A549 (cell line): ENCODE measurements at regions not wholly inside any gene's neighbourhood (a gene's known extent, or its start where the extent isn't known, plus 50 kb on each side); places are given as distances from the start of the nearest gene placed in this dataset.
"Not testable (repeated sequence)": the region's sequence is repeated elsewhere in the genome, so short reads cannot be mapped to it uniquely, and the experiment has no call there.

Experiments used
- ATAC-seq, 2 experiments: fragments of 200-7000 bp in 1 of 2; fragments of >200 bp in 1 of 2; cut with Nextera tagmentation in 1 of 2; cut with Tn5 transposase in 1 of 2; 3 replicates each; pipeline versions ENCODE4 v1.8.0 to v1.9.1; 2018 to 2020; ENCODE audit warnings: mild to moderate bottlenecking in 1 of 2, moderate library complexity in 1 of 2
- CTCF ChIA-PET: fragments of 300-600 bp; sonication (Branson Sonifier 250); formaldehyde crosslinking; extraction: SDS; loops from one replicate; lab custom pipeline; 2021; ENCODE audit warnings: antibody characterized with exemption, inconsistent platforms; lab: Yijun Ruan, JAX
- POLR2A ChIA-PET: fragments of 350-600 bp; formaldehyde crosslinking; extraction: SDS; loops from one replicate; lab custom pipeline; 2021; ENCODE audit warnings: antibody characterized with exemption, inconsistent platforms; lab: Yijun Ruan, JAX
- DNase-seq, 2 experiments: peaks; one replicate each; pipeline versions ENCODE4 v3.0.0 to v3.0.0-alpha.2; 2011 to 2016; ENCODE audit warnings: low read depth in 1 of 2, low spot score in 1 of 2
- FAIRE-seq: peaks from 2 replicates; lab custom pipeline; 2011; peaks lifted over from hg19 to GRCh38; lab: Jason Lieb, UNC
- H3K27ac ChIP-seq, 2 experiments: fragments of >200 bp; sonication (Bioruptor Twin); formaldehyde crosslinking; 3 replicates each; pipeline ENCODE4 v1.5.1; 2016 to 2017
- H3K4me1 ChIP-seq: fragments of >200 bp; sonication (Bioruptor Twin); formaldehyde crosslinking; 3 replicates; pipeline ENCODE4 v1.6.1; 2016
- H3K4me2 ChIP-seq: fragments of >200 bp; sonication (Bioruptor Twin); formaldehyde crosslinking; 3 replicates; pipeline ENCODE4 v1.6.1; 2016
- H3K4me3 ChIP-seq: fragments of >200 bp; sonication (Bioruptor Twin); formaldehyde crosslinking; 3 replicates; pipeline ENCODE4 v1.5.1; 2016
- H3K9me3 ChIP-seq: fragments of >200 bp; sonication (Bioruptor Twin); formaldehyde crosslinking; 3 replicates; pipeline ENCODE4 v1.6.1; 2016
- FOXS1 ChIP-seq: fragments of 250-450 bp; sonication (Bioruptor Pico); IDR thresholded peaks from 2 replicates; pipeline ENCODE4 v1.5.0; 2020; ENCODE audit warnings: mild to moderate bottlenecking, moderate library complexity
- GATA3 ChIP-seq: IDR thresholded peaks from 2 replicates; pipeline ENCODE4 v1.6.1; 2012; ENCODE audit warnings: borderline replicate concordance
- HOXB5 ChIP-seq: fragments of 250-450 bp; sonication (Bioruptor Pico); IDR thresholded peaks from 2 replicates; pipeline ENCODE4 v1.5.0; 2020; ENCODE audit warnings: mild to moderate bottlenecking, moderate library complexity
- KDM5A ChIP-seq: fragments of 200-600 bp; sonication (generic); IDR thresholded peaks from 2 replicates; pipeline ENCODE4 v1.6.1; 2016; ENCODE audit warnings: antibody characterized with exemption, mild to moderate bottlenecking
- MAZ ChIP-seq: fragments of 150-350 bp; IDR thresholded peaks from 2 replicates; pipeline ENCODE4 v1.6.1; 2014; ENCODE audit warnings: antibody characterized with exemption, low read depth, low read length, borderline replicate concordance
- MYC ChIP-seq: IDR thresholded peaks from 2 replicates; pipeline ENCODE4 v1.6.1; 2012; ENCODE audit warnings: mild to moderate bottlenecking, inconsistent platforms, low read length, improper control_type of control experiment, borderline replicate concordance
- POLR2A ChIP-seq: IDR thresholded peaks from 2 replicates; pipeline ENCODE4 v1.6.1; 2012; ENCODE audit warnings: mild to moderate bottlenecking, low read length
- RARB ChIP-seq: fragments of 250-450 bp; sonication (Bioruptor Pico); IDR thresholded peaks from 2 replicates; pipeline ENCODE4 v1.8.0; 2021; ENCODE audit warnings: mild to moderate bottlenecking, moderate library complexity
- ZSCAN20 ChIP-seq: fragments of 250-450 bp; sonication (Bioruptor Pico); IDR thresholded peaks from 2 replicates; pipeline ENCODE4 v1.8.0; 2022; ENCODE audit warnings: mild to moderate bottlenecking, moderate library complexity
- WGBS: methylation state at CpG from one replicate; pipeline ENCODE4 v1.1.6; 2017; ENCODE audit errors: missing lambda C conversion rate; 5-methylcytosine and 5-hydroxymethylcytosine counted together
- TF ChIP-seq, protein P1 (sequence below): fragments of 200-600 bp; sonication (generic); IDR thresholded peaks from 2 replicates; pipeline ENCODE4 v1.6.1; 2016; ENCODE audit warnings: antibody characterized with exemption, mild to moderate bottlenecking, moderate library complexity
- TF ChIP-seq, protein P2 (sequence below): fragments of 150-350 bp; IDR thresholded peaks from 2 replicates; pipeline ENCODE4 v1.6.1; 2014; ENCODE audit warnings: low read depth, mild to moderate bottlenecking, low read length
- TF ChIP-seq, protein P3 (sequence below): fragments of >200 bp; sonication (Bioruptor Twin); formaldehyde crosslinking; IDR thresholded peaks from 3 replicates; pipeline ENCODE4 v1.5.1; 2016
- TF ChIP-seq, protein P4 (sequence below): IDR thresholded peaks from 2 replicates; pipeline ENCODE4 v1.6.1; 2012

DNA sequence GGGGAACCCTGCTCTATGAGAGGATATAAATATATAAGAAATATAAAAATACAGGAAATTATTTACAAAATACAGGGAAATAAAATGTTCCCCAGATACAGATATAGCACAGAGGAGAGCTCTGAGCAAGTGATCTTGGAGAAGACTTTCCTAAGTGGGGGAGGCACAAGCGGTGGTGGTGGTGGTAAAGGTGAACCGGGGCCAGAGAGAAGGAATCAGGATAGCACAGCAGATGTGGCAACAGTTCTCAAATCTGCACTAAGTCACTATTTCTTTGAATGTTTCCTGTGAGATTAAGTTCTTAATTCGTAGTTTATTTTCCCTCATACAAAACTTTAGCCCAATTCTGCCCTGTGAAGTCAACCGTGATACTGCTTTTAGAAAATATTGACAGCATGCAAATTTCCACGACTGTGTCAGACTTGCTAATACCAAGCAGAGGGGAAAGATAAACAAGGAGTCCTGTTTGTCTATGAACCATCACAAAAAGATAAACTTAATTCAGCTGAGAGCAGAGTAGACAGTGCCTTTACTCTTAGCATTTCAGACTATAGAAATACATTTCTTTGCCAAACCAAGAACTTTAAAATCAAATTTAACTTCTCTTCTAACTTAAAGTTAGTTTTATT, 237.5 kb upstream of the POGK start:
- Histone ChIP-seq H3K4me2 (no peak overlapping the region), H3K9me3 (no peaks in the 10 kb centered on the region), H3K27ac (no peak overlapping the region), H3K4me1 (no peaks in the 10 kb centered on the region), H3K4me3 (no peak overlapping the region)
- DNase-seq (no peak), ATAC-seq (no peak), FAIRE-seq (no peak)
- POLR2A ChIA-PET = no interaction called here
- TF ChIP-seq, protein P1, sequence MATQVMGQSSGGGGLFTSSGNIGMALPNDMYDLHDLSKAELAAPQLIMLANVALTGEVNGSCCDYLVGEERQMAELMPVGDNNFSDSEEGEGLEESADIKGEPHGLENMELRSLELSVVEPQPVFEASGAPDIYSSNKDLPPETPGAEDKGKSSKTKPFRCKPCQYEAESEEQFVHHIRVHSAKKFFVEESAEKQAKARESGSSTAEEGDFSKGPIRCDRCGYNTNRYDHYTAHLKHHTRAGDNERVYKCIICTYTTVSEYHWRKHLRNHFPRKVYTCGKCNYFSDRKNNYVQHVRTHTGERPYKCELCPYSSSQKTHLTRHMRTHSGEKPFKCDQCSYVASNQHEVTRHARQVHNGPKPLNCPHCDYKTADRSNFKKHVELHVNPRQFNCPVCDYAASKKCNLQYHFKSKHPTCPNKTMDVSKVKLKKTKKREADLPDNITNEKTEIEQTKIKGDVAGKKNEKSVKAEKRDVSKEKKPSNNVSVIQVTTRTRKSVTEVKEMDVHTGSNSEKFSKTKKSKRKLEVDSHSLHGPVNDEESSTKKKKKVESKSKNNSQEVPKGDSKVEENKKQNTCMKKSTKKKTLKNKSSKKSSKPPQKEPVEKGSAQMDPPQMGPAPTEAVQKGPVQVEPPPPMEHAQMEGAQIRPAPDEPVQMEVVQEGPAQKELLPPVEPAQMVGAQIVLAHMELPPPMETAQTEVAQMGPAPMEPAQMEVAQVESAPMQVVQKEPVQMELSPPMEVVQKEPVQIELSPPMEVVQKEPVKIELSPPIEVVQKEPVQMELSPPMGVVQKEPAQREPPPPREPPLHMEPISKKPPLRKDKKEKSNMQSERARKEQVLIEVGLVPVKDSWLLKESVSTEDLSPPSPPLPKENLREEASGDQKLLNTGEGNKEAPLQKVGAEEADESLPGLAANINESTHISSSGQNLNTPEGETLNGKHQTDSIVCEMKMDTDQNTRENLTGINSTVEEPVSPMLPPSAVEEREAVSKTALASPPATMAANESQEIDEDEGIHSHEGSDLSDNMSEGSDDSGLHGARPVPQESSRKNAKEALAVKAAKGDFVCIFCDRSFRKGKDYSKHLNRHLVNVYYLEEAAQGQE = no peak
- no peak for TF ChIP-seq RARB (CRISPR knock-in tag)
- TF ChIP-seq MAZ = no peak
- TF ChIP-seq KDM5A = no peak
- TF ChIP-seq, protein P2, sequence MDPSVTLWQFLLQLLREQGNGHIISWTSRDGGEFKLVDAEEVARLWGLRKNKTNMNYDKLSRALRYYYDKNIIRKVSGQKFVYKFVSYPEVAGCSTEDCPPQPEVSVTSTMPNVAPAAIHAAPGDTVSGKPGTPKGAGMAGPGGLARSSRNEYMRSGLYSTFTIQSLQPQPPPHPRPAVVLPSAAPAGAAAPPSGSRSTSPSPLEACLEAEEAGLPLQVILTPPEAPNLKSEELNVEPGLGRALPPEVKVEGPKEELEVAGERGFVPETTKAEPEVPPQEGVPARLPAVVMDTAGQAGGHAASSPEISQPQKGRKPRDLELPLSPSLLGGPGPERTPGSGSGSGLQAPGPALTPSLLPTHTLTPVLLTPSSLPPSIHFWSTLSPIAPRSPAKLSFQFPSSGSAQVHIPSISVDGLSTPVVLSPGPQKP = no peak
- TF ChIP-seq ZSCAN20 = no peak
- TF ChIP-seq FOXS1 (CRISPR knock-in tag) = no peak
- TF ChIP-seq, protein P3, sequence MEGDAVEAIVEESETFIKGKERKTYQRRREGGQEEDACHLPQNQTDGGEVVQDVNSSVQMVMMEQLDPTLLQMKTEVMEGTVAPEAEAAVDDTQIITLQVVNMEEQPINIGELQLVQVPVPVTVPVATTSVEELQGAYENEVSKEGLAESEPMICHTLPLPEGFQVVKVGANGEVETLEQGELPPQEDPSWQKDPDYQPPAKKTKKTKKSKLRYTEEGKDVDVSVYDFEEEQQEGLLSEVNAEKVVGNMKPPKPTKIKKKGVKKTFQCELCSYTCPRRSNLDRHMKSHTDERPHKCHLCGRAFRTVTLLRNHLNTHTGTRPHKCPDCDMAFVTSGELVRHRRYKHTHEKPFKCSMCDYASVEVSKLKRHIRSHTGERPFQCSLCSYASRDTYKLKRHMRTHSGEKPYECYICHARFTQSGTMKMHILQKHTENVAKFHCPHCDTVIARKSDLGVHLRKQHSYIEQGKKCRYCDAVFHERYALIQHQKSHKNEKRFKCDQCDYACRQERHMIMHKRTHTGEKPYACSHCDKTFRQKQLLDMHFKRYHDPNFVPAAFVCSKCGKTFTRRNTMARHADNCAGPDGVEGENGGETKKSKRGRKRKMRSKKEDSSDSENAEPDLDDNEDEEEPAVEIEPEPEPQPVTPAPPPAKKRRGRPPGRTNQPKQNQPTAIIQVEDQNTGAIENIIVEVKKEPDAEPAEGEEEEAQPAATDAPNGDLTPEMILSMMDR = no peak
- TF ChIP-seq HOXB5 (CRISPR knock-in tag) = no peak
- no peak for TF ChIP-seq POLR2A
- TF ChIP-seq, protein P4, sequence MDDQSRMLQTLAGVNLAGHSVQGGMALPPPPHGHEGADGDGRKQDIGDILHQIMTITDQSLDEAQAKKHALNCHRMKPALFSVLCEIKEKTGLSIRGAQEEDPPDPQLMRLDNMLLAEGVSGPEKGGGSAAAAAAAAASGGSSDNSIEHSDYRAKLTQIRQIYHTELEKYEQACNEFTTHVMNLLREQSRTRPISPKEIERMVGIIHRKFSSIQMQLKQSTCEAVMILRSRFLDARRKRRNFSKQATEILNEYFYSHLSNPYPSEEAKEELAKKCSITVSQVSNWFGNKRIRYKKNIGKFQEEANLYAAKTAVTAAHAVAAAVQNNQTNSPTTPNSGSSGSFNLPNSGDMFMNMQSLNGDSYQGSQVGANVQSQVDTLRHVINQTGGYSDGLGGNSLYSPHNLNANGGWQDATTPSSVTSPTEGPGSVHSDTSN = no peak
- WGBS = 8% methylated on average over 5 of the region's 5 CpGs
- CTCF ChIA-PET = no interaction called here

DNA sequence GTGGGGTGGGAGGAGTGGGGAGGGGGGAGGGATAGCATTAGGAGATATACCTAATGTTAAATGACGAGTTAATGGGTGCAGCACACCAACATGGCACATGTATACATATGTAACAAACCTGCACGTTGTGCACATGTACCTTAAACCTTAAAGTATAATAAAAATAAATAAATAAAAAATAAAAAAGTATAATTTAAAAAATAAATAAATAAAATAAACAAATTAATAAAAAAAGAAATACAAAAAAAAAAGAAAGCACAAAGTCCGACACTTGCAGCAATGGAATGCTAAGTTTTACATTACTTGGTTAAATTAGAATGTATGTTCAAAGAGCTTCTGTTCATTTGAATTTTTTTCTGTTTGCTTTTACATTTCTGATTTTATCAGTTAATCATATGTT, 236.5 kb upstream of the POGK start:
- H3K4me2 ChIP-seq, H3K27ac ChIP-seq, ATAC-seq, POLR2A ChIA-PET, DNase-seq, H3K4me3 ChIP-seq, H3K4me1 ChIP-seq, FAIRE-seq, H3K9me3 ChIP-seq: not testable (repeated sequence)
- WGBS = 13% methylated on average over 3 of the region's 3 CpGs
- CTCF ChIA-PET = interaction anchor here (1.3 kb wide), 1 partner anchor 9 kb away, joined by 4 read pairs; no protein-coding TSS in a partner anchor

DNA sequence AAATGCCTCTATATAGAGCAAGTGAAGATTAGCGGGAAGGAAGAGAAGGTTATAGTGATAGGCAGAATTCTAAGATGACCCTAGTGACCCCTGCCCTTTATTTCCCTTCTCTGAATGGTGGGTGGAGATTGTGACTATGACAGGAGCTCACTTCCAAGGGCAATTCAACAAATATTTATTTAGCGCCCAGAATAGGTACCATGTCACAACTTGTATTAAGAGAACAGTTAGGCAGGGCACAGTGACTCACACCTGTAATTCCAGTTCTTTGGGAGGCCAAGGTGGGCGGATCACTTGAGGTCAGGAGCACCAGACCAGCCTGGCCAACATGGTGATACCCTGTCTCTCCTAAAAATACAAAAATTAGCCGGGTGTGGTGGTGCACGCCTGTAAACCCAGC, 236.0 kb upstream of the POGK start:
- TF ChIP-seq ZSCAN20 (no peak), HOXB5 (CRISPR knock-in tag) (no peak), GATA3 (no peak), MYC (no peak)
- Histone ChIP-seq H3K4me2 (no peak overlapping the region), H3K9me3 (no peaks in the 10 kb centered on the region), H3K27ac (no peak overlapping the region), H3K4me3 (no peak overlapping the region), H3K4me1 (no peaks in the 10 kb centered on the region)
- 14% methylated on average over 5 of the region's 5 CpGs for WGBS
- POLR2A ChIA-PET = no interaction called here
- ATAC-seq = no peak
- CTCF ChIA-PET = interaction anchor here (1.3 kb wide), 1 partner anchor 10 kb away, joined by 4 read pairs; no protein-coding TSS in a partner anchor
- no peak for DNase-seq
- FAIRE-seq = no peak
